Activated T-helper 1 cell treated with Interleukin-2 at 50 U/mL for 16 hours (primary cell): ENCODE measurements at regions not wholly inside any gene's neighbourhood (a gene's known extent, or its start where the extent isn't known, plus 50 kb on each side); places are given as distances from the start of the nearest gene placed in this dataset.
"Not testable (repeated sequence)": the region's sequence is repeated elsewhere in the genome, so short reads cannot be mapped to it uniquely, and the experiment has no call there.

ENCODE experiments used
- DNase-seq: peaks from one replicate; pipeline ENCODE4 v3.0.0-alpha.2; 2020; ENCODE audit warnings: low read depth

- DNase-seq = no peak
Observed at GRCh38 chr9:80538976-80539375, 967.2 kb downstream of the TLE4 start.

GRCh38 chr9:80522465-80522864 is 950.7 kb downstream of the TLE4 start:
- DNase-seq = no peak

GRCh38 chr9:80521151-80521550 is 949.4 kb downstream of the TLE4 start:
- DNase-seq = no peak

- no peak for DNase-seq
Observed at GRCh38 chr9:80520231-80520630, 948.5 kb downstream of the TLE4 start.

- DNase-seq = no peak
Observed at GRCh38 chr9:80518441-80518840, 946.7 kb downstream of the TLE4 start.

GRCh38 chr9:80516679-80517078 is 944.9 kb downstream of the TLE4 start:
- DNase-seq = no peak

- no peak for DNase-seq
Observed at GRCh38 chr9:80509358-80509757, 937.6 kb downstream of the TLE4 start.

- no peak for DNase-seq
Observed at GRCh38 chr9:80507611-80508010, 935.8 kb downstream of the TLE4 start.

GRCh38 chr9:80504601-80505230 is 933.0 kb downstream of the TLE4 start:
- no peak for DNase-seq

GRCh38 chr9:80503671-80504281 is 932.0 kb downstream of the TLE4 start:
- DNase-seq = no peak

- no peak for DNase-seq
Observed at GRCh38 chr9:80502306-80502705, 930.5 kb downstream of the TLE4 start.

- no peak for DNase-seq
Observed at GRCh38 chr9:80501635-80502034, 929.9 kb downstream of the TLE4 start.

GRCh38 chr9:80500300-80500699 is 928.5 kb downstream of the TLE4 start:
- no peak for DNase-seq

GRCh38 chr9:80498001-80498555 is 926.3 kb downstream of the TLE4 start:
- no peak for DNase-seq

- no peak for DNase-seq
Observed at GRCh38 chr9:80496901-80497556, 925.3 kb downstream of the TLE4 start.

GRCh38 chr9:80493258-80493657 is 921.5 kb downstream of the TLE4 start:
- DNase-seq = no peak

GRCh38 chr9:80492221-80492620 is 920.5 kb downstream of the TLE4 start:
- DNase-seq = no peak

GRCh38 chr9:80491086-80491696 is 919.4 kb downstream of the TLE4 start:
- DNase-seq = no peak

GRCh38 chr9:80489329-80489728 is 917.6 kb downstream of the TLE4 start:
- DNase-seq = no peak

GRCh38 chr9:80485420-80486250 is 913.9 kb downstream of the TLE4 start:
- DNase-seq = no peak

GRCh38 chr9:80482251-80482650 is 910.5 kb downstream of the TLE4 start:
- DNase-seq = not testable (repeated sequence)

GRCh38 chr9:80467632-80468031 is 895.9 kb downstream of the TLE4 start:
- no peak for DNase-seq
